Activated CD8-positive, alpha-beta memory T cell treated with anti-CD3 and anti-CD28 coated beads, Interleukin-2, amount 10 ng/mL, durations not matched to agents 7 days and 5 days (primary cell): ENCODE measurements at regions not wholly inside any gene's neighbourhood (a gene's known extent, or its start where the extent isn't known, plus 50 kb on each side); places are given as distances from the start of the nearest gene placed in this dataset.

Experiments
- ATAC-seq: fragments of 150-1000 bp; cut with Tn5 transposase; one replicate; pipeline ENCODE4 v1.10.0; 2021; ENCODE audit warnings: moderate library complexity
- CTCF ChIA-PET: fragments of 350-600 bp; sonication (Branson Sonifier 250); formaldehyde crosslinking; loops from one replicate; lab custom pipeline; 2021; ENCODE audit warnings: antibody characterized with exemption; lab: Charles Lee
- DNase-seq: peaks from one replicate; pipeline ENCODE4 v3.0.0-alpha.2; 2020
- H3K27ac Mint-ChIP-seq: one replicate; pipeline ENCODE4 v1.8.0; 2021; ENCODE audit warnings: mild to moderate bottlenecking, mixed read lengths
- H3K27me3 Mint-ChIP-seq: one replicate; pipeline ENCODE4 v1.8.0; 2021; ENCODE audit warnings: mixed read lengths
- H3K36me3 Mint-ChIP-seq: one replicate; pipeline ENCODE4 v1.8.0; 2021; ENCODE audit warnings: mild to moderate bottlenecking, mixed read lengths
- H3K4me1 Mint-ChIP-seq: one replicate; pipeline ENCODE4 v1.8.0; 2021; ENCODE audit warnings: mixed read lengths
- H3K4me3 Mint-ChIP-seq: one replicate; pipeline ENCODE4 v1.8.0; 2021; ENCODE audit warnings: mild to moderate bottlenecking, moderate library complexity, mixed read lengths
- H3K9me3 Mint-ChIP-seq: one replicate; pipeline ENCODE4 v1.8.0; 2022; ENCODE audit warnings: low read depth, mixed read lengths

- no peaks in the 10 kb centered on the region for H3K27me3 Mint-ChIP-seq
These were observed 68.5 kb upstream of the WDR75 start for GRCh38 chr2:189372688-189373257.

GRCh38 chr2:189374481-189374880 lies 66.8 kb upstream of the WDR75 start:
- DNase-seq: no peak
- Mint-ChIP-seq H3K36me3 (no peaks in the 10 kb centered on the region), H3K27me3 (no peaks in the 10 kb centered on the region), H3K4me1 (no peaks in the 10 kb centered on the region), H3K9me3 (no peaks in the 10 kb centered on the region), H3K4me3 (no peak overlapping the region), H3K27ac (no peak overlapping the region)
- no peak for ATAC-seq
- CTCF ChIA-PET: no interaction called here

More at GRCh38 chr2:189372688-189373257, 68.5 kb upstream of the WDR75 start:
- H3K9me3 Mint-ChIP-seq: no peaks in the 10 kb centered on the region
- no peak overlapping the region for H3K27ac Mint-ChIP-seq
- no peaks in the 10 kb centered on the region for H3K36me3 Mint-ChIP-seq
- H3K4me1 Mint-ChIP-seq: no peaks in the 10 kb centered on the region
- ATAC-seq (no peak), DNase-seq (no peak)
- CTCF ChIA-PET: no interaction called here
- H3K4me3 Mint-ChIP-seq: no peak overlapping the region

GRCh38 chr2:189375842-189376241 lies 65.4 kb upstream of the WDR75 start:
- H3K9me3 Mint-ChIP-seq: no peaks in the 10 kb centered on the region
- no peaks in the 10 kb centered on the region for H3K27me3 Mint-ChIP-seq
- H3K4me3 Mint-ChIP-seq: no peak overlapping the region
- H3K36me3 Mint-ChIP-seq: no peaks in the 10 kb centered on the region
- CTCF ChIA-PET: no interaction called here
- ATAC-seq (no peak), DNase-seq (no peak)
- no peaks in the 10 kb centered on the region for H3K4me1 Mint-ChIP-seq
- no peak overlapping the region for H3K27ac Mint-ChIP-seq

GRCh38 chr2:189379287-189379630 lies 62.0 kb upstream of the WDR75 start:
- no peak overlapping the region for H3K4me3 Mint-ChIP-seq

GRCh38 chr2:189379731-189380261 lies 61.5 kb upstream of the WDR75 start:
- H3K9me3 Mint-ChIP-seq: no peaks in the 10 kb centered on the region
- DNase-seq (no peak), ATAC-seq (no peak)
- no peaks in the 10 kb centered on the region for H3K27me3 Mint-ChIP-seq
- H3K4me1 Mint-ChIP-seq: no peaks in the 10 kb centered on the region
- H3K27ac Mint-ChIP-seq: no peak overlapping the region
- H3K4me3 Mint-ChIP-seq: no peak overlapping the region
- no peaks in the 10 kb centered on the region for H3K36me3 Mint-ChIP-seq
- CTCF ChIA-PET: no interaction called here

More at GRCh38 chr2:189379287-189379630, 62.0 kb upstream of the WDR75 start:
- H3K27ac Mint-ChIP-seq: no peak overlapping the region
- CTCF ChIA-PET: interaction anchor here (0.6 kb wide), 1 partner anchor 493 kb away, joined by 4 read pairs; no protein-coding TSS in a partner anchor
- H3K36me3 Mint-ChIP-seq: no peaks in the 10 kb centered on the region
- ATAC-seq (no peak), DNase-seq (no peak)
- no peaks in the 10 kb centered on the region for H3K9me3 Mint-ChIP-seq
- no peaks in the 10 kb centered on the region for H3K4me1 Mint-ChIP-seq
- H3K27me3 Mint-ChIP-seq: no peaks in the 10 kb centered on the region

- ATAC-seq: no peak
- Mint-ChIP-seq H3K27me3 (no peaks in the 10 kb centered on the region), H3K27ac (no peak overlapping the region), H3K36me3 (no peaks in the 10 kb centered on the region), H3K4me3 (no peak overlapping the region), H3K4me1 (no peaks in the 10 kb centered on the region), H3K9me3 (no peaks in the 10 kb centered on the region)
- CTCF ChIA-PET: no interaction called here
- DNase-seq: no peak
These were observed 58.6 kb upstream of the WDR75 start for GRCh38 chr2:189382668-189383067.

GRCh38 chr2:189386741-189387140 lies 54.5 kb upstream of the WDR75 start:
- no peaks in the 10 kb centered on the region for H3K36me3 Mint-ChIP-seq
- no peaks in the 10 kb centered on the region for H3K4me1 Mint-ChIP-seq
- ATAC-seq (no peak), DNase-seq (no peak)
- H3K27me3 Mint-ChIP-seq: no peaks in the 10 kb centered on the region
- no peak overlapping the region for H3K27ac Mint-ChIP-seq
- H3K9me3 Mint-ChIP-seq: no peaks in the 10 kb centered on the region
- no peak overlapping the region for H3K4me3 Mint-ChIP-seq
- CTCF ChIA-PET: no interaction called here

- Mint-ChIP-seq H3K9me3 (no peaks in the 10 kb centered on the region), H3K4me3 (no peak overlapping the region), H3K27me3 (no peaks in the 10 kb centered on the region), H3K27ac (no peak overlapping the region), H3K4me1 (no peaks in the 10 kb centered on the region), H3K36me3 (no peaks in the 10 kb centered on the region)
- DNase-seq (no peak), ATAC-seq (no peak)
- CTCF ChIA-PET: no interaction called here
These were observed 50.1 kb upstream of the WDR75 start for GRCh38 chr2:189391201-189391600.
